ENCODE measurements at regions not wholly inside any gene's neighbourhood (a gene's known extent, or its start where the extent isn't known, plus 50 kb on each side); places are given as distances from the start of the nearest gene placed in this dataset.
A peak's percentile ranks its signal among the peaks of the same experiment; 100 is the strongest.

DNA sequence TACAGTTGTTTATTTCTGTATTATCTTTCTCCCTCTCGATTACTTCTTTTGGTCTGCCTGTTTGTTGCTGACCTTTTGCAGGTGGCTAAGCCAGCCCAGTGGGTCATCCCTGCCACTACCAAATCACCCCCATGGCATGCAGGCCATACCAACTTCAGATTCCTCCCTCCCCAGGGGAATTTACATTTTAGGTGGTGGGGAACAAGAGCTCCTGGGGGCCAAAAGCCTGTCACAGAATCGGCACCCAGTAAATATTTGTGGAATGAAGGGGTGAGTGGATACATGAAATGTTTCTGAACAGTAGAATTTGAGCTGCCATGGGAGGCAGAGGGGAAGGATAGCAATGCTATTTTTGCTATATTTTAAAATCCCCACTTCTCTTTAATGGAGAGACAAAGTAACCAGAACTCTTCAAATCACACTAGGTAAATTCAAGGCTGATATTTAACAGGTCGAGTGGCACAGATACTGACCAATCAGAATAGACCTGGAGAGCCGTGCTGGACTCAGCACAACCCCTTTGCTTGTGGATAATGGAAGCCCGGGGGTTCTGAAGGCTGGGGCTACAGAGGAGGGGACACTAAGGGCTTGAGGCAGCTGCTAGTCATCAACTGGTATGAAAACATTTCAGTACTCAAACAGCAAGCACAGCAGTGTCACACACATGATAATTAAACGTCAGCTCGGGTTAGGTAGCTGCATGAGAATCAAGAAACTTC is 54.3 kb upstream of the SMAD3 start:
- H3K4me1 ChIP-seq = peaks cover 0 to 6% (median 0%) of the 10 kb centered on the region in 6 donors
- H3K36me3 ChIP-seq = no peaks in the 10 kb centered on the region
- TF ChIP-seq POLR2A (IDR thresholded peaks at IDR 0.05) = no peak
- TF ChIP-seq, protein P1, sequence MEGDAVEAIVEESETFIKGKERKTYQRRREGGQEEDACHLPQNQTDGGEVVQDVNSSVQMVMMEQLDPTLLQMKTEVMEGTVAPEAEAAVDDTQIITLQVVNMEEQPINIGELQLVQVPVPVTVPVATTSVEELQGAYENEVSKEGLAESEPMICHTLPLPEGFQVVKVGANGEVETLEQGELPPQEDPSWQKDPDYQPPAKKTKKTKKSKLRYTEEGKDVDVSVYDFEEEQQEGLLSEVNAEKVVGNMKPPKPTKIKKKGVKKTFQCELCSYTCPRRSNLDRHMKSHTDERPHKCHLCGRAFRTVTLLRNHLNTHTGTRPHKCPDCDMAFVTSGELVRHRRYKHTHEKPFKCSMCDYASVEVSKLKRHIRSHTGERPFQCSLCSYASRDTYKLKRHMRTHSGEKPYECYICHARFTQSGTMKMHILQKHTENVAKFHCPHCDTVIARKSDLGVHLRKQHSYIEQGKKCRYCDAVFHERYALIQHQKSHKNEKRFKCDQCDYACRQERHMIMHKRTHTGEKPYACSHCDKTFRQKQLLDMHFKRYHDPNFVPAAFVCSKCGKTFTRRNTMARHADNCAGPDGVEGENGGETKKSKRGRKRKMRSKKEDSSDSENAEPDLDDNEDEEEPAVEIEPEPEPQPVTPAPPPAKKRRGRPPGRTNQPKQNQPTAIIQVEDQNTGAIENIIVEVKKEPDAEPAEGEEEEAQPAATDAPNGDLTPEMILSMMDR (IDR thresholded peaks at IDR 0.05 in 8 of 11, conservative IDR thresholded peaks at IDR 0.05 in 3 of 11) = no peak
- no peak for TF ChIP-seq POLR2AphosphoS5 (IDR thresholded peaks at IDR 0.05)
- intact Hi-C loops (cut with DNase I; ENCODE audit: low total_unique reads) = no loop called here
- no peak overlapping the region for H3K4me3 ChIP-seq
- WGBS, 5 donors = 83 to 91% (median 85%) methylated on average over 7 of the region's 7 CpGs
- H3K27ac ChIP-seq = no peak overlapping the region
- no peaks in the 10 kb centered on the region for H3K27me3 ChIP-seq (replicated peaks in 1 of 7)
- DNase-seq = no peak
- H3K9me3 ChIP-seq = no peaks in the 10 kb centered on the region

GRCh38 chr15:67011617-67012005 is 53.8 kb upstream of the SMAD3 start:
- Histone ChIP-seq H3K9me3 (no peaks in the 10 kb centered on the region), H3K4me1 (peaks cover 0 to 10% (median 1%) of the 10 kb centered on the region in 6 donors), H3K27me3 (replicated peaks in 1 of 7) (no peaks in the 10 kb centered on the region), H3K36me3 (no peaks in the 10 kb centered on the region), H3K4me3 (no peak overlapping the region), H3K27ac (no peak overlapping the region)
- no peak for DNase-seq
- TF ChIP-seq, protein P1 (IDR thresholded peaks at IDR 0.05 in 8 of 11, conservative IDR thresholded peaks at IDR 0.05 in 3 of 11) = no peak
- TF ChIP-seq POLR2A (IDR thresholded peaks at IDR 0.05) (no peak), POLR2AphosphoS5 (IDR thresholded peaks at IDR 0.05) (no peak)
- WGBS, 5 donors = 87 to 90% (median 90%) methylated on average over 6 of the region's 6 CpGs
- intact Hi-C loops (cut with DNase I; ENCODE audit: low total_unique reads) = no loop called here

DNA sequence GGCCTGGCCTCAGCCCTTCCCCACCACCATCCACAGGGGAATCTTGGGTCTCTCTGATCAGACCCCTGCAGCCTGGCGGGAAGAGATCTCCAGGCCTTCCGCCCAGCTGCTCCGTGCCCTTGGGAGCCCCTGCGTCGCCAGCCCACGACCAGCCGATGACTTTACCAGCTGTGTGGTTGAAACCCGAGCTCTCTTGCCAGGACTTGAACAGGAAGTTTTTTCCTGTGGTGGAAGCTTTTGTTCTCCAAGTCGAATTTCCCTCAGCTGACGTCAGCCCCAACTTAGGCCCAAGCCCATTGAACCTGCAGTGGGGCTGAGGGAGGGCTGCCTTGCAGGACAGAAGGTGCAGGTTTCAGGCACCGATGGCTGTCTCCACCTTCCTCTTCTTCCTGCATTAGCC is 51.7 kb upstream of the SMAD3 start:
- WGBS, 5 donors = 45 to 62% (median 58%) methylated on average over 11 of the region's 11 CpGs
- Histone ChIP-seq H3K9me3 (no peaks in the 10 kb centered on the region), H3K36me3 (no peaks in the 10 kb centered on the region), H3K4me1 (peaks cover 0 to 26% (median 11%) of the 10 kb centered on the region in 6 donors), H3K27ac (peak overlapping the region in 2 of 8 donors; percentile 36 to 43), H3K4me3 (no peak overlapping the region), H3K27me3 (replicated peaks in 1 of 7) (no peaks in the 10 kb centered on the region)
- DNase-seq = no peak
- TF ChIP-seq, protein P1 (IDR thresholded peaks at IDR 0.05 in 8 of 11, conservative IDR thresholded peaks at IDR 0.05 in 3 of 11) = no peak
- TF ChIP-seq POLR2A (IDR thresholded peaks at IDR 0.05) (no peak), POLR2AphosphoS5 (IDR thresholded peaks at IDR 0.05) (peak; percentile 37 to 70 (median 49))
- intact Hi-C loops (cut with DNase I; ENCODE audit: low total_unique reads) = no loop called here

Small RNA genes in the stretch of these regions (small RNA-seq; reads per million reads assigned to genes)
- gene HMGN2P47 = 0 reads per million in 4 donors

Measured in spleen (tissue), 11 donors.